ENCODE measurements at regions not wholly inside any gene's neighbourhood (a gene's known extent, or its start where the extent isn't known, plus 50 kb on each side); places are given as distances from the start of the nearest gene placed in this dataset.

DNA sequence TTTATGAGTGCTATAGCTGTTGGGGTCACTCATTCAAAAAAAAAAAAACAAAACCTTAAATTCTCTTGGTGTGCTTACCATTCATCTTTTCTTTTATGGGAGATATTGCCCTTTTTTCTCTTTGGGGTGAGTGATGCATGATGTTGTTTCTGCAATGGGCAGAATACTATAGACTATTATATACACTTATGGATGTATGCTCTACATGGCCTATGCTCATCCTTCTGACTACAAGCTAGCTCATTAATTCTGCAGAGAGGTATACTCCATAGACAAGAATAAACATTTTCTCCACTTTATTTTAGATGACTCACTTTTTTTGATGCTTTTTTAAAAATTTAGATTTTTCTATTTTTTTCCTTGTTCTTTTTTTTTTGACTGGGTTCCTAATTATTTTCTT is 160.3 kb upstream of the ANK2 start:
- Histone ChIP-seq H3K27ac (no peak overlapping the region), H3K4me1 (no peaks in the 10 kb centered on the region), H3K9me3 (no peaks in the 10 kb centered on the region), H3K36me3 (no peaks in the 10 kb centered on the region), H3K4me3 (no peak overlapping the region), H3K27me3 (no peaks in the 10 kb centered on the region)
- DNase-seq (no peak), ATAC-seq (no peak)
- intact Hi-C loops (cut with DNase I) = no loop called here
- TF ChIP-seq, protein P1, sequence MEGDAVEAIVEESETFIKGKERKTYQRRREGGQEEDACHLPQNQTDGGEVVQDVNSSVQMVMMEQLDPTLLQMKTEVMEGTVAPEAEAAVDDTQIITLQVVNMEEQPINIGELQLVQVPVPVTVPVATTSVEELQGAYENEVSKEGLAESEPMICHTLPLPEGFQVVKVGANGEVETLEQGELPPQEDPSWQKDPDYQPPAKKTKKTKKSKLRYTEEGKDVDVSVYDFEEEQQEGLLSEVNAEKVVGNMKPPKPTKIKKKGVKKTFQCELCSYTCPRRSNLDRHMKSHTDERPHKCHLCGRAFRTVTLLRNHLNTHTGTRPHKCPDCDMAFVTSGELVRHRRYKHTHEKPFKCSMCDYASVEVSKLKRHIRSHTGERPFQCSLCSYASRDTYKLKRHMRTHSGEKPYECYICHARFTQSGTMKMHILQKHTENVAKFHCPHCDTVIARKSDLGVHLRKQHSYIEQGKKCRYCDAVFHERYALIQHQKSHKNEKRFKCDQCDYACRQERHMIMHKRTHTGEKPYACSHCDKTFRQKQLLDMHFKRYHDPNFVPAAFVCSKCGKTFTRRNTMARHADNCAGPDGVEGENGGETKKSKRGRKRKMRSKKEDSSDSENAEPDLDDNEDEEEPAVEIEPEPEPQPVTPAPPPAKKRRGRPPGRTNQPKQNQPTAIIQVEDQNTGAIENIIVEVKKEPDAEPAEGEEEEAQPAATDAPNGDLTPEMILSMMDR (IDR thresholded peaks at IDR 0.05) = no peak

DNA sequence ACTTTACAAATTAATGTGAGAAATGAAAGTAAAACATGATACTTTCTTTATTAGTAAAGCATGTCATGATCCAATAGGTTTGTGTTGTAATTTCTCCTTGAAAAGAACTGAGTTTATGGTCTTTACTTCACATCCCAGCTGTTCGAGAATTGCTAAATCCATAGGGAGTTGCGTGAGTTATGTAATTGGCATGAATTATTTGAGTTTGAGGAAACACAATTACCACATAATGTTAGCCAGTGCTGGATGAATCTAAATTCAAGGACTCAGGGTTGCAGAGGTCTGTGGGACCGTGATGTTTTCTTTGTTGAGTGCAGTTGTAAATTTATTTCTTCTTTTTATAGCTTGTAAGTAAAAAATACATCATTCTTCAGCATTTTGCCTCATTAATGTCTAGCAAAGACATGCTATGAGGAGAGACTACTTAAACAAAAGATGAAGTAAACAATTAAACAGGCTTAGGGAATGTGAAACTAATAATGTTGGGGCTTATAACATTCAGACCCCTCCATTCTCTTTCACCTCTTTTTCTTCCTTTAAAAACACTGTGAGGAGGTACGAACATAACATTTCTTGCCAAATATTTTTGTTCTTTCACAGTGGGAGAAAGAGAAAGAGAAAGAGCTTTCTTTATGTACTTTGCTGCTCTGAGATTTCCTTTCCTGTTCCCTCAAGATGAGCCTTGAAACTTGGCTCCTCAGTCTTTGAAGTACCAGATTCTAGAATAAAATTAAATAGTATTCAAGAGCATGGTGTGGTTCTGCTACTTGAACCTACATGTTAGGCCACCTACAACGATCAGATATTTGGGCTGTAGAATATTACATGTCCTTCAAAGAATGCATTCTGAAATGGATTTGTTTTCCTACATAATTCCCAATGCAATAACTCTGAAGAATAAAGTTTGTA is 159.6 kb upstream of the ANK2 start:
- intact Hi-C loops (cut with DNase I) = no loop called here
- Histone ChIP-seq H3K4me3 (peak overlapping the region; percentile 27), H3K4me1 (no peaks in the 10 kb centered on the region), H3K27ac (no peak overlapping the region), H3K27me3 (no peaks in the 10 kb centered on the region), H3K9me3 (no peaks in the 10 kb centered on the region), H3K36me3 (no peaks in the 10 kb centered on the region)
- TF ChIP-seq, protein P1 (IDR thresholded peaks at IDR 0.05) = no peak
- ATAC-seq = no peak
- DNase-seq = no peak

DNA sequence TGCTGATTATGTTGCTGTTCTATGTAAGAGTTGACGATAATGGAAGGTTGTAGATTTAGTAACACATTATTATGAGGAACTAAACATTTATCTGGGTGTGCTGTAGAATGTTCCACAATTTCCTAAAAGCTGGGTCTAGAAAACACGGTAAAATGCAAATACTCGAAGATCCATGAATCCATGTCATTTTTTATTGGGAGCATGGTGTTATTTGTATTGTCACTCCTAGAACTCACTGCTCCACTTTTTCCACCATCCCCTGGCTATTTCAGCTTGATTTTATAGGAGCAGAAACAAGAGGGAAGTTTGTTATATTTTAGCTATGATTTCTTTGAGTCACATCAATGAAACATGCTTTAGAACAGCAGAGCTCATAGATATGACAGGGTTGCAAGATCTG is 155.0 kb upstream of the ANK2 start:
- TF ChIP-seq, protein P1 (IDR thresholded peaks at IDR 0.05) = no peak
- no peaks in the 10 kb centered on the region for H3K4me1 ChIP-seq
- no peaks in the 10 kb centered on the region for H3K9me3 ChIP-seq
- H3K36me3 ChIP-seq = no peaks in the 10 kb centered on the region
- no peak overlapping the region for H3K27ac ChIP-seq
- DNase-seq (no peak), ATAC-seq (no peak)
- no peaks in the 10 kb centered on the region for H3K27me3 ChIP-seq
- no peak overlapping the region for H3K4me3 ChIP-seq
- intact Hi-C loops (cut with DNase I) = no loop called here

DNA sequence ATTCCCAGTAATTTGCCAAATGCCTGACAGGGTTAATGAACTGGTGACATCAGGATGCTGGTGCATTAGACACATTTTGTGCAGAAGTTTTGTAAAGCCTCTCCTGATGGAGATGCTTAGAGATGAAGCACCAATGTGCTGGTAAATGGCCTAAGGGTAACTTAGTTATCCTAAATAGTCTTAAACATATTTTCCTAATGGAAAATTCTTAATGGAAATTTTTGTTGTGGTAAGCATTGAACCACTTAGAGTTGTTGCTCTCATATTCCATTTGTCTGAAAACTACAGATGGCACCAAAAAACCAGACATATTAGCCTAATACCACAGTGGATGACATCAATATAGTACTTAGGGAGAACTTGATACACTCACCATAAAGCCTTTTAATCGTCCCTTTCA is 154.5 kb upstream of the ANK2 start:
- ATAC-seq = no peak
- intact Hi-C loops (cut with DNase I) = no loop called here

DNA sequence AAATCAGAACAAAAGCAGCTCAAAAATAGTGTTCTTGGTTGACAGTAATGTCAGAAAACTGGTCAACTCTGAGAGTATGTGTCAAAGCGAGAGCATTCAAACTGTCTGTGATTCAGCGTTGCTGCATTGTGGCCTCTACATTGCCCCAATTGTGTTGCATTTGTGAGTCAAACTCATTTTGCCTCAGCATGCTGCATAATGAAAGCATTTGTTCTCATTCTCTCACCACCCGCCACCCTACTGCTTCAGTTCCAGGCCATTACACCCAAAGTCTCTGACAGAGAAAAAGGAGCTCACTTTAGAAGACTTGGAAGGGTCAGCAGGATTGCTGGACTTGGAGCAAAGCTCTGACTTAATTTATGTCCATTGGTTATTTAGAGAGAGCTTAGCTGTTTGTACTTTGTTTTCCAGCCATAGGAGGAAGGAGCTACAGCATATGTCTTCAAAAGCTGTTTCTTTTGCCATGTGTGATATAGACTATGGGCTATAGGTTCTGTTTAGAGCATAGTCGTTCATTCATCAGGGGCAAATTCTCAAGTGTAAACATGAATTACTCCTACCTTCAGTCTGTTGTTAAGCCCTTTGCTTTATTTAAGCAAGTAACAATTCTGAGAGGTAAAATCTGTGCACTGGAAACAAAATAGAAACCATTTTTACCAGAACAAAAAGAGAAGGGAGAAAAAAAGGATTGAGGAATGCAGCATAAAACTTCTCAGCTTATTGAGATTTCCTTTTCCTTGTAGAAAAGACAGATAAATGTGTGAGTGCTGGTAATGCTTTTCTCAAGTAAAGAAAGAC is 153.4 kb upstream of the ANK2 start:
- DNase-seq = no peak
- ATAC-seq = no peak
- no peaks in the 10 kb centered on the region for H3K9me3 ChIP-seq

More for the DNA sequence above, 154.5 kb upstream of the ANK2 start:
- TF ChIP-seq, protein P1 (IDR thresholded peaks at IDR 0.05) = no peak
- H3K27me3 ChIP-seq = no peaks in the 10 kb centered on the region
- no peak for DNase-seq
- no peak overlapping the region for H3K4me3 ChIP-seq
- no peaks in the 10 kb centered on the region for H3K9me3 ChIP-seq
- no peak overlapping the region for H3K27ac ChIP-seq
- H3K4me1 ChIP-seq = no peaks in the 10 kb centered on the region
- H3K36me3 ChIP-seq = no peaks in the 10 kb centered on the region

More for the DNA sequence above, 153.4 kb upstream of the ANK2 start:
- no peak overlapping the region for H3K4me3 ChIP-seq
- H3K27ac ChIP-seq = no peak overlapping the region
- TF ChIP-seq, protein P1 (IDR thresholded peaks at IDR 0.05) = no peak
- intact Hi-C loops (cut with DNase I) = no loop called here
- no peaks in the 10 kb centered on the region for H3K36me3 ChIP-seq
- no peaks in the 10 kb centered on the region for H3K4me1 ChIP-seq
- H3K27me3 ChIP-seq = no peaks in the 10 kb centered on the region

Data from upper lobe of right lung (tissue), 1 donor.